HCT116 (cell line): ENCODE measurements at regions not wholly inside any gene's neighbourhood (a gene's known extent, or its start where the extent isn't known, plus 50 kb on each side); places are given as distances from the start of the nearest gene placed in this dataset.

ENCODE experiments used
- ATAC-seq: fragments of 200-7000 bp; cut with Tn5 transposase; 2 replicates; pipeline ENCODE4 v1.9.1; 2020; ENCODE audit warnings: mild to moderate bottlenecking, moderate library complexity
- BruUV-seq: library from RNA; stranded (reverse); fragments of 400-500 nt; replicated peaks from 2 replicates; lab custom pipeline; 2021; lab: Mats Ljungman, UMichigan
- CTCF ChIA-PET: fragments of 300-600 bp; sonication (Branson Sonifier 250); formaldehyde crosslinking; loops from one replicate; lab custom pipeline; 2021; ENCODE audit warnings: antibody characterized with exemption; lab: Charles Lee
- POLR2A ChIA-PET: fragments of 300-600, 350-600 bp; sonication (Branson Sonifier 250); formaldehyde crosslinking; loops from one replicate; lab custom pipeline; 2021; ENCODE audit warnings: antibody characterized with exemption; lab: Charles Lee
- RAD21 ChIA-PET, 2 experiments: fragments of 300-600 bp; sonication (Branson Sonifier 250); formaldehyde crosslinking; loops; one replicate each; lab custom pipeline; 2023; ENCODE audit warnings: low total read pairs in 2 of 2; ENCODE audit not compliant: uncharacterized antibody in 2 of 2, unreplicated experiment in 2 of 2, low non-redundant PET in 1 of 2; lab: Charles Lee
- DNase-seq: peaks from one replicate; pipeline ENCODE4 v3.0.0-alpha.2; 2010; ENCODE audit warnings: low read depth, low spot score
- H2AFZ ChIP-seq: fragments of 200-600 bp; shearing (Covaris generic), sonication (generic); 2 replicates; pipeline ENCODE4 v1.6.1; 2017; ENCODE audit warnings: low read depth, mixed run types, mixed read lengths, antibody characterized with exemption, low read length; ENCODE audit not compliant: poor library complexity, severe bottlenecking
- H3K27ac ChIP-seq: 2 replicates; pipeline ENCODE4 v1.5.1; 2012; ENCODE audit warnings: low read depth, low read length
- H3K27me3 ChIP-seq: fragments of 200-600 bp; sonication (generic); 2 replicates; pipeline ENCODE4 v1.6.1; 2016; ENCODE audit warnings: mixed run types, low read length, mixed read lengths; ENCODE audit not compliant: insufficient read depth
- H3K36me3 ChIP-seq, 2 experiments: fragments of 200-500 bp in 1 of 2; fragments of 200-600 bp in 1 of 2; sonication (Bioruptor generic) in 1 of 2; sonication (generic) in 1 of 2; 2 replicates each; pipeline versions ENCODE4 v1.5.1 to v1.6.1; 2014 to 2016; ENCODE audit warnings: low read length in 2 of 2, inconsistent platforms in 1 of 2, mixed read lengths in 1 of 2, mixed run types in 1 of 2; ENCODE audit not compliant: insufficient read depth in 2 of 2, control insufficient read depth in 1 of 2
- H3K4me1 ChIP-seq, 2 experiments: fragments of 200-600 bp in 1 of 2; sonication (generic) in 1 of 2; 2 replicates each; pipeline versions ENCODE4 v1.5.1 to v1.6.1; 2012 to 2017; ENCODE audit warnings: low read length in 2 of 2, inconsistent platforms in 1 of 2, mild to moderate bottlenecking in 1 of 2, mixed read lengths in 1 of 2, mixed run types in 1 of 2, moderate library complexity in 1 of 2; ENCODE audit not compliant: insufficient read depth in 2 of 2, control insufficient read depth in 1 of 2
- H3K4me2 ChIP-seq: fragments of 200-600 bp; sonication (generic); 2 replicates; pipeline ENCODE4 v1.6.1; 2017; ENCODE audit warnings: mixed run types, low read length, mixed read lengths
- H3K4me3 ChIP-seq, 2 experiments: fragments of 200-600 bp in 1 of 2; sonication (generic) in 1 of 2; replicated peaks in 1 of 2; 2 replicates each; pipeline ENCODE4 v1.5.1; 2011 to 2016; ENCODE audit warnings: low read length in 2 of 2, control low read depth in 1 of 2, low read depth in 1 of 2, mild to moderate bottlenecking in 1 of 2, mixed read lengths in 1 of 2, mixed run types in 1 of 2
- H3K79me2 ChIP-seq: fragments of 200-600 bp; sonication (generic); 2 replicates; pipeline ENCODE4 v1.6.1; 2017; ENCODE audit warnings: mild to moderate bottlenecking, mixed run types, low read length, moderate library complexity, mixed read lengths; ENCODE audit not compliant: insufficient read depth
- H3K9ac ChIP-seq: fragments of 200-600 bp; sonication (generic); 2 replicates; pipeline ENCODE4 v1.6.1; 2016; ENCODE audit warnings: low read length, mixed read lengths
- H3K9me2 ChIP-seq: fragments of 200-600 bp; sonication (generic), shearing (Covaris generic); 2 replicates; pipeline ENCODE4 v1.6.1; 2017; ENCODE audit warnings: mixed run types, mild to moderate bottlenecking, moderate library complexity; ENCODE audit not compliant: insufficient read depth
- H3K9me3 ChIP-seq, 2 experiments: fragments of 200-500 bp in 1 of 2; fragments of 200-600 bp in 1 of 2; sonication (Bioruptor generic) in 1 of 2; sonication (generic) in 1 of 2; 2 replicates each; pipeline ENCODE4 v1.6.1; 2014 to 2017; ENCODE audit warnings: low read length in 2 of 2, mixed read lengths in 2 of 2, inconsistent platforms in 1 of 2, low read depth in 1 of 2, mild to moderate bottlenecking in 1 of 2, mixed run types in 1 of 2, moderate library complexity in 1 of 2; ENCODE audit not compliant: control insufficient read depth in 1 of 2, insufficient read depth in 1 of 2
- H4K20me1 ChIP-seq: fragments of 200-600 bp; sonication (generic), shearing (Covaris generic); 2 replicates; pipeline ENCODE4 v1.6.1; 2017; ENCODE audit warnings: mixed run types, mild to moderate bottlenecking, moderate library complexity; ENCODE audit not compliant: insufficient read depth
- CTCF ChIP-seq, 3 experiments: fragments of 200-600 bp in 1 of 3; sonication (generic) in 1 of 3; IDR thresholded peaks in 2 of 3; conservative IDR thresholded peaks in 1 of 3; 2 replicates each; pipeline ENCODE4 v1.5.1; 2012 to 2017; ENCODE audit warnings: low read depth in 2 of 3, low read length in 2 of 3, antibody characterized with exemption in 1 of 3, borderline replicate concordance in 1 of 3, control low read depth in 1 of 3, mild to moderate bottlenecking in 1 of 3, mixed read lengths in 1 of 3, mixed run types in 1 of 3, moderate library complexity in 1 of 3; ENCODE audit not compliant: insufficient read depth in 1 of 3
- FOSL1 ChIP-seq: IDR thresholded peaks from 2 replicates; pipeline ENCODE4 v1.6.1; 2012; ENCODE audit warnings: low read depth
- JUND ChIP-seq: IDR thresholded peaks from 2 replicates; pipeline ENCODE4 v1.6.1; 2012
- POLR2A ChIP-seq: IDR thresholded peaks from 2 replicates; pipeline ENCODE4 v1.7.0; 2011; ENCODE audit warnings: borderline replicate concordance; ENCODE audit not compliant: insufficient read depth, insufficient read length; ENCODE audit errors: extremely low read depth
- RAD21 ChIP-seq: IDR thresholded peaks from 2 replicates; pipeline ENCODE4 v1.6.1; 2012; ENCODE audit warnings: low read depth, mild to moderate bottlenecking
- SIN3A ChIP-seq: IDR thresholded peaks from 2 replicates; pipeline ENCODE4 v1.6.1; 2012; ENCODE audit warnings: low read depth
- ZBTB33 ChIP-seq: IDR thresholded peaks from 2 replicates; pipeline ENCODE4 v1.6.1; 2011; ENCODE audit warnings: mild to moderate bottlenecking, low read length, moderate library complexity; ENCODE audit not compliant: insufficient replicate concordance; ENCODE audit errors: extremely low read depth
- intact Hi-C: fragments of 100-400 bp; cut with micrococcal nuclease; formaldehyde crosslinking; loops from 2 replicates; pipeline ENCODE4 v1.10.0; 2022

GRCh38 chr3:19074257-19074900 lies 73.9 kb upstream of the KCNH8 start:
- no TSS peak for BruUV-seq
- H3K27ac ChIP-seq, result no peak overlapping the region
- no peaks in the 10 kb centered on the region; a peak in 1 of 4 replicates for H3K36me3 ChIP-seq
- H3K4me2 ChIP-seq, result no peak overlapping the region
- no peaks in the 10 kb centered on the region for H3K27me3 ChIP-seq
- intact Hi-C loops, result no loop called here
- ATAC-seq (no peak), DNase-seq (no peak)
- no peak overlapping the region for H2AFZ ChIP-seq
- H3K9me2 ChIP-seq, result no peaks in the 10 kb centered on the region
- ChIA-PET POLR2A (no interaction called here), RAD21 (no interaction called here), CTCF (no interaction called here)
- no peak overlapping the region for H3K9ac ChIP-seq
- H3K79me2 ChIP-seq, result no peaks in the 10 kb centered on the region
- peaks cover 0 to 9% of the 10 kb centered on the region in 2 experiments; a peak in 1 of 4 replicates for H3K9me3 ChIP-seq
- no peak for TF ChIP-seq RAD21
- no peak for TF ChIP-seq ZBTB33
- TF ChIP-seq CTCF (IDR thresholded peaks at IDR 0.05 in 2 of 3, conservative IDR thresholded peaks at IDR 0.05 in 1 of 3; ENCODE audit: borderline replicate concordance in 1 of 3, insufficient read depth in 1 of 3, low read depth in 2 of 3, low read length in 2 of 3), result no peak
- TF ChIP-seq JUND, result no peak
- TF ChIP-seq SIN3A, result no peak
- no peak for TF ChIP-seq POLR2A
- no peak for TF ChIP-seq FOSL1
- no peaks in the 10 kb centered on the region for H4K20me1 ChIP-seq
- no peak overlapping the region for H3K4me3 ChIP-seq
- H3K4me1 ChIP-seq, result no peaks in the 10 kb centered on the region
